HepG2 (cell line): ENCODE measurements at regions not wholly inside any gene's neighbourhood (a gene's known extent, or its start where the extent isn't known, plus 50 kb on each side); places are given as distances from the start of the nearest gene placed in this dataset.

Experiments
- ATAC-seq: fragments of 200-7000 bp; cut with Tn5 transposase; 3 replicates; pipeline ENCODE4 v1.9.1; 2020; ENCODE audit warnings: mild to moderate bottlenecking, moderate library complexity
- BruUV-seq: library from RNA; stranded (reverse); fragments of 400-500 nt; replicated peaks from 2 replicates; lab custom pipeline; 2021; lab: Mats Ljungman, UMichigan
- CTCF ChIA-PET: fragments of 300-600 bp; formaldehyde crosslinking; extraction: SDS; loops from one replicate; lab custom pipeline; 2021; ENCODE audit warnings: low total read pairs, inconsistent platforms, low intra/inter-chr PET ratio; lab: Yijun Ruan, JAX
- POLR2A ChIA-PET: fragments of 350-600 bp; sonication (Branson Sonifier 250); formaldehyde crosslinking; loops from one replicate; lab custom pipeline; 2020; ENCODE audit warnings: antibody characterized with exemption, inconsistent platforms; lab: Yijun Ruan, JAX
- DNase-seq: peaks from one replicate; pipeline ENCODE4 v3.0.0-alpha.2; 2015; ENCODE audit warnings: low spot score
- FAIRE-seq: peaks from 3 replicates; lab custom pipeline; 2011; peaks lifted over from hg19 to GRCh38; lab: Jason Lieb, UNC
- H2AFZ ChIP-seq: one replicate; pipeline ENCODE4 v1.6.1; 2011; ENCODE audit warnings: low read length, inconsistent platforms
- H3K27ac ChIP-seq: fragments of 300-600 bp; 3 replicates; pipeline ENCODE4 v1.8.0; 2011; ENCODE audit warnings: mixed run types, mild to moderate bottlenecking, mixed read lengths, low read length, inconsistent platforms; ENCODE audit not compliant: insufficient read depth; ENCODE audit errors: extremely low read length
- H3K27me3 ChIP-seq, 2 experiments: fragments of 200-600 bp in 1 of 2; 2 replicates in 1 of 2; 3 replicates in 1 of 2; pipeline versions ENCODE4 v1.6.0 to v1.8.0; 2011; ENCODE audit warnings: low read length in 2 of 2, mild to moderate bottlenecking in 2 of 2, moderate library complexity in 2 of 2, inconsistent platforms in 1 of 2; ENCODE audit not compliant: insufficient read depth in 2 of 2, control insufficient read depth in 1 of 2
- H3K36me3 ChIP-seq, 2 experiments: fragments of 200-600 bp in 1 of 2; replicated peaks in 1 of 2; 2 replicates in 1 of 2; 3 replicates in 1 of 2; pipeline versions ENCODE4 v1.5.1 to v1.8.0; 2011; ENCODE audit warnings: low read length in 2 of 2, inconsistent platforms in 1 of 2; ENCODE audit not compliant: insufficient read depth in 2 of 2, control insufficient read depth in 1 of 2
- H3K4me1 ChIP-seq: 2 replicates; pipeline ENCODE4 v1.5.1; 2012; ENCODE audit warnings: low read length, inconsistent platforms; ENCODE audit not compliant: insufficient read depth
- H3K4me2 ChIP-seq: 2 replicates; pipeline ENCODE4 v1.6.0; 2011; ENCODE audit warnings: low read depth, low read length, inconsistent platforms
- H3K4me3 ChIP-seq, 3 experiments: fragments of 200-600 bp in 1 of 3; sonication (generic), shearing (Covaris generic) in 1 of 3; replicated peaks in 1 of 3; 2 replicates each; pipeline ENCODE4 v1.5.1; 2011 to 2016; ENCODE audit warnings: low read length in 3 of 3, inconsistent platforms in 2 of 3, low read depth in 2 of 3, mild to moderate bottlenecking in 2 of 3, control low read depth in 1 of 3, mixed read lengths in 1 of 3; ENCODE audit not compliant: insufficient read depth in 1 of 3
- H3K79me2 ChIP-seq: one replicate; pipeline ENCODE4 v1.6.1; 2011; ENCODE audit warnings: low read length, inconsistent platforms; ENCODE audit not compliant: insufficient read depth
- H3K9ac ChIP-seq: 2 replicates; pipeline ENCODE4 v1.6.0; 2011; ENCODE audit warnings: mild to moderate bottlenecking, low read depth, low read length, inconsistent platforms; ENCODE audit not compliant: insufficient read depth
- H3K9me3 ChIP-seq: 2 replicates; pipeline ENCODE4 v1.5.1; 2012; ENCODE audit warnings: mild to moderate bottlenecking, low read length
- H4K20me1 ChIP-seq: 2 replicates; pipeline ENCODE4 v1.6.0; 2011; ENCODE audit warnings: inconsistent platforms, mild to moderate bottlenecking, low read length, moderate library complexity; ENCODE audit not compliant: insufficient read depth
- DZIP1 ChIP-seq: sonication (generic); formaldehyde crosslinking; IDR thresholded peaks from 2 replicates; pipeline ENCODE4 v1.5.0; 2020; ENCODE audit warnings: mild to moderate bottlenecking, missing genetic modification reagents
- SAP130 ChIP-seq: IDR thresholded peaks from 2 replicates; pipeline ENCODE4 v1.6.1; 2016; ENCODE audit warnings: low read depth
- SP1 ChIP-seq, 2 experiments: fragments of 450-650 bp in 1 of 2; sonication (generic) in 1 of 2; formaldehyde crosslinking in 1 of 2; IDR thresholded peaks; 2 replicates each; pipeline versions ENCODE4 v1.4.0 to v1.6.1; 2016 to 2020; ENCODE audit warnings: missing genetic modification reagents in 1 of 2
- SSRP1 ChIP-seq: IDR thresholded peaks from 2 replicates; pipeline ENCODE4 v1.6.1; 2016; ENCODE audit warnings: control low read depth
- TBX2 ChIP-seq: sonication (generic); formaldehyde crosslinking; IDR thresholded peaks from 2 replicates; pipeline ENCODE4 v1.5.0; 2020; ENCODE audit warnings: missing genetic modification reagents, mild to moderate bottlenecking, borderline replicate concordance
- TEAD2 ChIP-seq: sonication (generic); formaldehyde crosslinking; IDR thresholded peaks from 2 replicates; pipeline ENCODE4 v1.9.0; 2021; ENCODE audit warnings: missing genetic modification reagents
- TRIM24 ChIP-seq: sonication (generic); formaldehyde crosslinking; IDR thresholded peaks from 2 replicates; pipeline ENCODE4 v1.8.0; 2022; ENCODE audit warnings: mild to moderate bottlenecking, missing genetic modification reagents
- ZFP1 ChIP-seq: IDR thresholded peaks from 2 replicates; pipeline ENCODE4 v1.6.1; 2016
- ZNF253 ChIP-seq: sonication (generic); formaldehyde crosslinking; IDR thresholded peaks from 2 replicates; pipeline ENCODE4 v1.8.0; 2022; ENCODE audit warnings: mild to moderate bottlenecking, missing genetic modification reagents, borderline replicate concordance
- ZNF747 ChIP-seq: sonication (generic); formaldehyde crosslinking; IDR thresholded peaks from 2 replicates; pipeline ENCODE4 v1.8.1; 2023; ENCODE audit warnings: missing genetic modification reagents, mild to moderate bottlenecking, borderline replicate concordance
- WGBS: methylation state at CpG from one replicate; pipeline ENCODE4 v1.1.6; 2017; ENCODE audit warnings: low lambda C conversion rate; 5-methylcytosine and 5-hydroxymethylcytosine counted together
- in situ Hi-C: cut with HindIII; loops from 2 replicates; pipeline ENCODE4 v1.10.0; 2017; ENCODE audit warnings: low pct_unique_long_range_greater_than_20kb; ENCODE audit not compliant: extremely low pct_ligation_motif_present
- intact Hi-C: fragments of 100-400 bp; cut with micrococcal nuclease; formaldehyde crosslinking; loops from one replicate; pipeline ENCODE4 v1.10.0; 2022; ENCODE audit not compliant: unreplicated experiment
- TF ChIP-seq, protein P1 (sequence below): sonication (generic); formaldehyde crosslinking; conservative IDR thresholded peaks from 2 replicates; pipeline ENCODE4 v1.8.0; 2022; ENCODE audit warnings: missing genetic modification reagents

GRCh38 chr2:11030909-11031308 lies 119.2 kb downstream of the KCNF1 start:
- POLR2A ChIA-PET, result no interaction called here
- H3K4me1 ChIP-seq, result no peaks in the 10 kb centered on the region
- no TSS peak for BruUV-seq
- H3K4me3 ChIP-seq, result no peak overlapping the region
- H4K20me1 ChIP-seq, result peaks cover 2% of the 10 kb centered on the region; the same call in 1 of the 2 replicates
- no peak overlapping the region for H2AFZ ChIP-seq
- no peaks in the 10 kb centered on the region for H3K79me2 ChIP-seq
- H3K4me2 ChIP-seq, result no peak overlapping the region
- no peak overlapping the region for H3K9ac ChIP-seq
- no peak for DNase-seq
- intact Hi-C loops, result no loop called here
- no peak for ATAC-seq
- in situ Hi-C loops, result no loop called here
- H3K9me3 ChIP-seq, result 0 out of 2 replicates have a peak, but pooled peaks cover 3% of the 10 kb centered on the region
- no peak overlapping the region for H3K27ac ChIP-seq
- no peak for TF ChIP-seq ZFP1 (CRISPR knock-in tag)
- TF ChIP-seq SSRP1 (CRISPR knock-in tag), result no peak
- TF ChIP-seq ZNF253 (CRISPR knock-in tag), result no peak
- no peak for TF ChIP-seq TRIM24 (CRISPR knock-in tag)
- TF ChIP-seq SP1 (IDR thresholded peaks at IDR 0.05), result no peak
- TF ChIP-seq SP1 (CRISPR knock-in tag; IDR thresholded peaks at IDR 0.05), result no peak
- TF ChIP-seq TEAD2 (CRISPR knock-in tag), result no peak
- no peak for TF ChIP-seq TBX2
- TF ChIP-seq, protein P1, sequence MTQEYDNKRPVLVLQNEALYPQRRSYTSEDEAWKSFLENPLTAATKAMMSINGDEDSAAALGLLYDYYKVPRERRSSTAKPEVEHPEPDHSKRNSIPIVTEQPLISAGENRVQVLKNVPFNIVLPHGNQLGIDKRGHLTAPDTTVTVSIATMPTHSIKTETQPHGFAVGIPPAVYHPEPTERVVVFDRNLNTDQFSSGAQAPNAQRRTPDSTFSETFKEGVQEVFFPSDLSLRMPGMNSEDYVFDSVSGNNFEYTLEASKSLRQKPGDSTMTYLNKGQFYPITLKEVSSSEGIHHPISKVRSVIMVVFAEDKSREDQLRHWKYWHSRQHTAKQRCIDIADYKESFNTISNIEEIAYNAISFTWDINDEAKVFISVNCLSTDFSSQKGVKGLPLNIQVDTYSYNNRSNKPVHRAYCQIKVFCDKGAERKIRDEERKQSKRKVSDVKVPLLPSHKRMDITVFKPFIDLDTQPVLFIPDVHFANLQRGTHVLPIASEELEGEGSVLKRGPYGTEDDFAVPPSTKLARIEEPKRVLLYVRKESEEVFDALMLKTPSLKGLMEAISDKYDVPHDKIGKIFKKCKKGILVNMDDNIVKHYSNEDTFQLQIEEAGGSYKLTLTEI, result no peak
- TF ChIP-seq SAP130 (CRISPR knock-in tag), result no peak
- no peak for TF ChIP-seq DZIP1 (CRISPR knock-in tag)
- TF ChIP-seq ZNF747 (CRISPR knock-in tag), result no peak
- no peak for FAIRE-seq
- H3K36me3 ChIP-seq, result no peaks in the 10 kb centered on the region
- CTCF ChIA-PET, result no interaction called here
- peaks cover 5 to 11% of the 10 kb centered on the region in 2 experiments; a peak in 2 of 5 replicates for H3K27me3 ChIP-seq
- WGBS, result 12% methylated on average over 4 of the region's 4 CpGs
